ENCODE measurements at regions not wholly inside any gene's neighbourhood (a gene's known extent, or its start where the extent isn't known, plus 50 kb on each side); places are given as distances from the start of the nearest gene placed in this dataset.

GRCh38 chr20:43398676-43399324 lies 58.9 kb upstream of the SRSF6 start:
- TF ChIP-seq CTCF (IDR thresholded peaks at IDR 0.05) = no peak
- no peak for TF ChIP-seq POLR2A (IDR thresholded peaks at IDR 0.05)

All from lower leg skin (tissue), 3 donors.